Astrocyte (in vitro differentiated cells and primary cell): ENCODE measurements at regions not wholly inside any gene's neighbourhood (a gene's known extent, or its start where the extent isn't known, plus 50 kb on each side); places are given as distances from the start of the nearest gene placed in this dataset.

Experiments used
- DNase-seq: peaks from one replicate; pipeline ENCODE4 v3.0.0-alpha.2; 2010; ENCODE audit warnings: low read depth
- FAIRE-seq: peaks from 2 replicates; lab custom pipeline; 2011; peaks lifted over from hg19 to GRCh38; lab: Jason Lieb, UNC
- H2AFZ ChIP-seq: 2 replicates; pipeline ENCODE4 v1.6.0; 2012; ENCODE audit warnings: low read depth, low read length, inconsistent platforms
- H3K27ac ChIP-seq: 2 replicates; pipeline ENCODE4 v1.5.1; 2011; ENCODE audit warnings: low read depth, low read length, inconsistent platforms
- H3K27me3 ChIP-seq: 2 replicates; pipeline ENCODE4 v1.6.0; 2011; ENCODE audit warnings: low read length, inconsistent platforms; ENCODE audit not compliant: insufficient read depth
- H3K36me3 ChIP-seq: 2 replicates; pipeline ENCODE4 v1.5.1; 2011; ENCODE audit warnings: low read length, inconsistent platforms; ENCODE audit not compliant: insufficient read depth
- H3K4me1 ChIP-seq: 2 replicates; pipeline ENCODE4 v1.5.1; 2011; ENCODE audit warnings: low read length, inconsistent platforms; ENCODE audit not compliant: insufficient read depth
- H3K4me2 ChIP-seq: 2 replicates; pipeline ENCODE4 v1.6.0; 2012; ENCODE audit warnings: low read length, inconsistent platforms
- H3K4me3 ChIP-seq: 2 replicates; pipeline ENCODE4 v1.5.1; 2011; ENCODE audit warnings: low read depth, mild to moderate bottlenecking, low read length, inconsistent platforms; ENCODE audit not compliant: insufficient read depth
- H3K79me2 ChIP-seq: 2 replicates; pipeline ENCODE4 v1.6.0; 2012; ENCODE audit warnings: mild to moderate bottlenecking, low read length, inconsistent platforms; ENCODE audit not compliant: insufficient read depth
- H3K9ac ChIP-seq: 2 replicates; pipeline ENCODE4 v1.6.0; 2012; ENCODE audit warnings: mild to moderate bottlenecking, low read length, inconsistent platforms
- H3K9me3 ChIP-seq: 2 replicates; pipeline ENCODE4 v1.5.1; 2012; ENCODE audit warnings: low read depth, mild to moderate bottlenecking, low read length, inconsistent platforms; ENCODE audit not compliant: insufficient read depth
- H4K20me1 ChIP-seq: 2 replicates; pipeline ENCODE4 v1.6.0; 2012; ENCODE audit warnings: low read length, inconsistent platforms; ENCODE audit not compliant: insufficient read depth
- H3K27ac Mint-ChIP-seq: one replicate; pipeline ENCODE4 v1.8.0; 2021; ENCODE audit warnings: mild to moderate bottlenecking, mixed read lengths; ENCODE audit not compliant: unreplicated experiment
- H3K27me3 Mint-ChIP-seq: one replicate; pipeline ENCODE4 v1.8.0; 2021; ENCODE audit warnings: low read depth, mixed read lengths; ENCODE audit not compliant: unreplicated experiment
- H3K36me3 Mint-ChIP-seq: one replicate; pipeline ENCODE4 v1.8.0; 2021; ENCODE audit warnings: low read depth, mixed read lengths; ENCODE audit not compliant: unreplicated experiment
- H3K4me1 Mint-ChIP-seq: one replicate; pipeline ENCODE4 v1.8.0; 2021; ENCODE audit warnings: low read depth, mixed read lengths; ENCODE audit not compliant: unreplicated experiment
- H3K4me3 Mint-ChIP-seq: one replicate; pipeline ENCODE4 v1.8.0; 2021; ENCODE audit warnings: mild to moderate bottlenecking, moderate library complexity, mixed read lengths; ENCODE audit not compliant: unreplicated experiment
- H3K9me3 Mint-ChIP-seq: one replicate; pipeline ENCODE4 v1.8.0; 2021; ENCODE audit warnings: mild to moderate bottlenecking, mixed read lengths; ENCODE audit not compliant: unreplicated experiment
- CTCF ChIP-seq: IDR thresholded peaks from 2 replicates; pipeline ENCODE4 v1.5.1; 2011; ENCODE audit warnings: low read depth, mild to moderate bottlenecking, inconsistent platforms, low read length, moderate library complexity; ENCODE audit not compliant: insufficient read depth
- EZH2 ChIP-seq: IDR thresholded peaks from 2 replicates; pipeline ENCODE4 v1.6.1; 2012; ENCODE audit warnings: mild to moderate bottlenecking, low read length, inconsistent platforms; ENCODE audit not compliant: insufficient read depth

- Histone ChIP-seq H3K9ac (no peak overlapping the region), H3K9me3 (no peaks in the 10 kb centered on the region), H3K27me3 (peaks cover 3% of the 10 kb centered on the region), H3K79me2 (no peaks in the 10 kb centered on the region), H2AFZ (no peak overlapping the region), H4K20me1 (no peaks in the 10 kb centered on the region), H3K4me2 (no peak overlapping the region), H3K36me3 (no peaks in the 10 kb centered on the region), H3K4me1 (no peaks in the 10 kb centered on the region), H3K4me3 (no peak overlapping the region), H3K27ac (no peak overlapping the region)
- no peak overlapping the region for H3K27ac Mint-ChIP-seq
- H3K4me1 Mint-ChIP-seq = peaks cover under 1% of the 10 kb centered on the region
- peaks cover 7% of the 10 kb centered on the region for H3K9me3 Mint-ChIP-seq
- DNase-seq (no peak), FAIRE-seq (no peak)
- H3K36me3 Mint-ChIP-seq = no peaks in the 10 kb centered on the region
- H3K27me3 Mint-ChIP-seq = peaks cover 55% of the 10 kb centered on the region
- TF ChIP-seq CTCF (no peak), EZH2 (no peak)
- H3K4me3 Mint-ChIP-seq = no peak overlapping the region
These were observed 70.6 kb upstream of the ESRRB start for GRCh38 chr14:76305268-76305826.

GRCh38 chr14:76306131-76306530 lies 69.8 kb upstream of the ESRRB start:
- no peak overlapping the region for H3K27ac Mint-ChIP-seq
- H2AFZ ChIP-seq = no peak overlapping the region
- TF ChIP-seq EZH2 (no peak), CTCF (no peak)
- no peak overlapping the region for H3K4me3 ChIP-seq
- FAIRE-seq (no peak), DNase-seq (no peak)
- H3K4me2 ChIP-seq = no peak overlapping the region
- peaks cover 63% of the 10 kb centered on the region for H3K27me3 Mint-ChIP-seq
- H3K27me3 ChIP-seq = peaks cover 3% of the 10 kb centered on the region
- H3K9ac ChIP-seq = no peak overlapping the region
- H3K36me3 Mint-ChIP-seq = no peaks in the 10 kb centered on the region
- no peak overlapping the region for H3K4me3 Mint-ChIP-seq
- H3K27ac ChIP-seq = no peak overlapping the region
- H3K4me1 ChIP-seq = no peaks in the 10 kb centered on the region
- no peaks in the 10 kb centered on the region for H3K79me2 ChIP-seq
- no peaks in the 10 kb centered on the region for H3K9me3 ChIP-seq
- no peaks in the 10 kb centered on the region for H4K20me1 ChIP-seq
- H3K4me1 Mint-ChIP-seq = peaks cover 6% of the 10 kb centered on the region
- no peaks in the 10 kb centered on the region for H3K36me3 ChIP-seq
- H3K9me3 Mint-ChIP-seq = peaks cover 7% of the 10 kb centered on the region
